ENCODE measurements at regions not wholly inside any gene's neighbourhood (a gene's known extent, or its start where the extent isn't known, plus 50 kb on each side); places are given as distances from the start of the nearest gene placed in this dataset.

GRCh38 chr19:33953023-33953422 is 156.4 kb downstream of the KCTD15 start:
- H3K27ac ChIP-seq: no peak overlapping the region
- no peaks in the 10 kb centered on the region for H3K27me3 ChIP-seq
- no peaks in the 10 kb centered on the region for H3K4me1 ChIP-seq
- H4K20me1 ChIP-seq: no peaks in the 10 kb centered on the region
- H3K9ac ChIP-seq: no peak overlapping the region
- H3K9me3 ChIP-seq (replicated peaks in 1 of 11): no peaks in the 10 kb centered on the region
- no peak overlapping the region for H3K4me2 ChIP-seq
- no peaks in the 10 kb centered on the region for H3K36me3 ChIP-seq
- H3K4me3 ChIP-seq: no peak overlapping the region
- TF ChIP-seq Cebpa-rat (IDR thresholded peaks at IDR 0.05): no peak

- Histone ChIP-seq H3K4me3 (no peak overlapping the region), H3K27me3 (no peaks in the 10 kb centered on the region)
- no peak for TF ChIP-seq Cebpa-rat (IDR thresholded peaks at IDR 0.05)
Measured at GRCh38 chr19:33953592-33953991, 156.9 kb downstream of the KCTD15 start.

GRCh38 chr19:33954686-33955085 is 158.0 kb downstream of the KCTD15 start:
- no peaks in the 10 kb centered on the region for H3K27me3 ChIP-seq
- H3K4me1 ChIP-seq: no peaks in the 10 kb centered on the region
- H3K4me3 ChIP-seq: no peak overlapping the region
- H4K20me1 ChIP-seq: no peaks in the 10 kb centered on the region
- no peaks in the 10 kb centered on the region for H3K9me3 ChIP-seq (replicated peaks in 1 of 11)
- no peak overlapping the region for H3K27ac ChIP-seq
- H3K9ac ChIP-seq: no peak overlapping the region
- TF ChIP-seq Cebpa-rat (IDR thresholded peaks at IDR 0.05): no peak
- no peaks in the 10 kb centered on the region for H3K36me3 ChIP-seq
- H3K4me2 ChIP-seq: no peak overlapping the region

More at GRCh38 chr19:33953592-33953991, 156.9 kb downstream of the KCTD15 start:
- no peaks in the 10 kb centered on the region for H3K36me3 ChIP-seq
- no peak overlapping the region for H3K9ac ChIP-seq
- no peak overlapping the region for H3K4me2 ChIP-seq
- no peaks in the 10 kb centered on the region for H3K9me3 ChIP-seq (replicated peaks in 1 of 11)
- no peaks in the 10 kb centered on the region for H4K20me1 ChIP-seq
- no peaks in the 10 kb centered on the region for H3K4me1 ChIP-seq
- H3K27ac ChIP-seq: no peak overlapping the region

- H3K27me3 ChIP-seq: no peaks in the 10 kb centered on the region
- H3K27ac ChIP-seq: no peak overlapping the region
- H3K4me3 ChIP-seq: no peak overlapping the region
- no peak for TF ChIP-seq Cebpa-rat (IDR thresholded peaks at IDR 0.05)
- peaks cover 0 to 1% (median under 1%) of the 10 kb centered on the region in 11 experiments; a peak in 4 of 22 replicates for H3K9me3 ChIP-seq (replicated peaks in 1 of 11)
- H3K4me2 ChIP-seq: no peak overlapping the region
- H3K9ac ChIP-seq: no peak overlapping the region
- peaks cover 0 to under 1% (median 0%) of the 10 kb centered on the region in 10 experiments; a peak in 1 of 20 replicates for H3K4me1 ChIP-seq
- H3K36me3 ChIP-seq: no peaks in the 10 kb centered on the region
- no peaks in the 10 kb centered on the region for H4K20me1 ChIP-seq
Measured at GRCh38 chr19:33956941-33957340, 160.3 kb downstream of the KCTD15 start.

- Histone ChIP-seq H3K27me3 (no peaks in the 10 kb centered on the region), H3K9ac (no peak overlapping the region), H3K9me3 (replicated peaks in 1 of 11) (peaks cover 0 to 10% (median 9%) of the 10 kb centered on the region in 11 experiments; a peak in 11 of 22 replicates), H3K27ac (no peak overlapping the region), H3K36me3 (no peaks in the 10 kb centered on the region), H3K4me2 (no peak overlapping the region), H3K4me3 (no peak overlapping the region), H3K4me1 (peaks cover 0 to 7% (median 0%) of the 10 kb centered on the region in 10 experiments; a peak in 2 of 20 replicates), H4K20me1 (no peaks in the 10 kb centered on the region)
- TF ChIP-seq Cebpa-rat (IDR thresholded peaks at IDR 0.05): no peak
Measured at GRCh38 chr19:33957804-33958203, 161.1 kb downstream of the KCTD15 start.

GRCh38 chr19:33960566-33960965 is 163.9 kb downstream of the KCTD15 start:
- TF ChIP-seq Cebpa-rat (IDR thresholded peaks at IDR 0.05): no peak

GRCh38 chr19:33962161-33962560 is 165.5 kb downstream of the KCTD15 start:
- Histone ChIP-seq H3K9ac (no peak overlapping the region), H3K4me2 (peak overlapping the region in 2 of 11 experiments; percentile 7 to 25; a peak in 3 of 22 replicates), H3K36me3 (no peaks in the 10 kb centered on the region), H4K20me1 (no peaks in the 10 kb centered on the region), H3K27me3 (no peaks in the 10 kb centered on the region), H3K4me1 (peaks cover 0 to 7% (median 0%) of the 10 kb centered on the region in 10 experiments; a peak in 2 of 20 replicates), H3K27ac (no peak overlapping the region), H3K9me3 (replicated peaks in 1 of 11) (peaks cover 15 to 32% (median 22%) of the 10 kb centered on the region in 11 experiments), H3K4me3 (no peak overlapping the region)
- TF ChIP-seq Cebpa-rat (IDR thresholded peaks at IDR 0.05): no peak

More at GRCh38 chr19:33960566-33960965, 163.9 kb downstream of the KCTD15 start:
- no peaks in the 10 kb centered on the region for H3K27me3 ChIP-seq
- peaks cover 0 to 7% (median 0%) of the 10 kb centered on the region in 10 experiments; a peak in 2 of 20 replicates for H3K4me1 ChIP-seq
- H3K36me3 ChIP-seq: no peaks in the 10 kb centered on the region
- peaks cover 3 to 22% (median 13%) of the 10 kb centered on the region in 11 experiments; a peak in 12 of 22 replicates for H3K9me3 ChIP-seq (replicated peaks in 1 of 11)
- no peak overlapping the region for H3K4me3 ChIP-seq
- no peaks in the 10 kb centered on the region for H4K20me1 ChIP-seq
- H3K27ac ChIP-seq: no peak overlapping the region
- no peak overlapping the region for H3K9ac ChIP-seq
- H3K4me2 ChIP-seq: no peak overlapping the region

GRCh38 chr19:33963514-33963913 is 166.8 kb downstream of the KCTD15 start:
- no peak overlapping the region for H3K27ac ChIP-seq
- no peaks in the 10 kb centered on the region for H3K36me3 ChIP-seq
- H3K4me2 ChIP-seq: no peak overlapping the region
- H3K9ac ChIP-seq: no peak overlapping the region
- peaks cover 0 to 7% (median 0%) of the 10 kb centered on the region in 10 experiments; a peak in 2 of 20 replicates for H3K4me1 ChIP-seq
- no peaks in the 10 kb centered on the region for H3K27me3 ChIP-seq
- no peaks in the 10 kb centered on the region for H4K20me1 ChIP-seq
- no peak for TF ChIP-seq Cebpa-rat (IDR thresholded peaks at IDR 0.05)
- H3K9me3 ChIP-seq (replicated peaks in 1 of 11): peaks cover 19 to 42% (median 28%) of the 10 kb centered on the region in 11 experiments
- H3K4me3 ChIP-seq: no peak overlapping the region

- TF ChIP-seq Cebpa-rat (IDR thresholded peaks at IDR 0.05): no peak
- Histone ChIP-seq H3K9ac (no peak overlapping the region), H3K4me2 (no peak overlapping the region), H3K4me1 (no peaks in the 10 kb centered on the region), H3K27ac (no peak overlapping the region), H3K27me3 (no peaks in the 10 kb centered on the region), H3K4me3 (no peak overlapping the region), H4K20me1 (no peaks in the 10 kb centered on the region), H3K9me3 (replicated peaks in 1 of 11) (peaks cover 39 to 62% (median 55%) of the 10 kb centered on the region in 11 experiments), H3K36me3 (no peaks in the 10 kb centered on the region)
Measured at GRCh38 chr19:33971073-33971472, 174.4 kb downstream of the KCTD15 start.
